MM.1S (cell line): ENCODE measurements at regions not wholly inside any gene's neighbourhood (a gene's known extent, or its start where the extent isn't known, plus 50 kb on each side); places are given as distances from the start of the nearest gene placed in this dataset.

Source experiments
- DNase-seq: peaks from one replicate; pipeline ENCODE4 v3.0.0-alpha.2; 2015
- H2AFZ ChIP-seq: fragments of 300-600 bp; sonication (generic); 2 replicates; pipeline ENCODE4 v1.6.0; 2016; ENCODE audit warnings: antibody characterized with exemption, low read length
- H3F3A ChIP-seq: fragments of 300-600 bp; sonication (generic); 2 replicates; pipeline ENCODE4 v1.6.1; 2016; ENCODE audit warnings: mild to moderate bottlenecking, antibody characterized with exemption, low read length, moderate library complexity, mixed read lengths; ENCODE audit not compliant: insufficient read depth
- H3K27ac ChIP-seq: fragments of 300-600 bp; sonication (generic); 2 replicates; pipeline ENCODE4 v1.5.1; 2016; ENCODE audit warnings: mild to moderate bottlenecking, low read length
- H3K27me3 ChIP-seq: fragments of 300-600 bp; sonication (generic); replicated peaks from 2 replicates; pipeline ENCODE4 v1.6.0; 2016; ENCODE audit warnings: low read length; ENCODE audit not compliant: insufficient read depth
- H3K36me3 ChIP-seq: fragments of 300-600 bp; sonication (generic); replicated peaks from 2 replicates; pipeline ENCODE4 v1.6.1; 2016; ENCODE audit warnings: mild to moderate bottlenecking, low read length, mixed read lengths; ENCODE audit not compliant: insufficient read depth
- H3K4me1 ChIP-seq: fragments of 300-600 bp; sonication (generic); 2 replicates; pipeline ENCODE4 v1.6.1; 2016; ENCODE audit warnings: low read length, mixed read lengths
- H3K4me2 ChIP-seq: fragments of 300-600 bp; sonication (generic); 2 replicates; pipeline ENCODE4 v1.6.0; 2016; ENCODE audit warnings: low read depth, low read length
- H3K4me3 ChIP-seq: fragments of 300-600 bp; sonication (generic); 2 replicates; pipeline ENCODE4 v1.5.1; 2016; ENCODE audit warnings: low read length, mixed read lengths
- H3K79me2 ChIP-seq: fragments of 300-600 bp; sonication (generic); 2 replicates; pipeline ENCODE4 v1.6.1; 2016; ENCODE audit warnings: mixed run types, low read length, mixed read lengths
- H3K9ac ChIP-seq: fragments of 300-600 bp; sonication (generic); 2 replicates; pipeline ENCODE4 v1.6.1; 2016; ENCODE audit warnings: low read length, mixed read lengths
- H3K9me2 ChIP-seq: fragments of 300-600 bp; sonication (generic); replicated peaks from 2 replicates; pipeline ENCODE4 v1.6.1; 2016; ENCODE audit warnings: mild to moderate bottlenecking, low read length, mixed read lengths; ENCODE audit not compliant: insufficient read depth
- H3K9me3 ChIP-seq: fragments of 300-600 bp; sonication (generic); replicated peaks from 2 replicates; pipeline ENCODE4 v1.6.1; 2016; ENCODE audit warnings: mild to moderate bottlenecking, low read length, mixed read lengths; ENCODE audit not compliant: insufficient read depth
- H4K20me1 ChIP-seq: fragments of 300-600 bp; sonication (generic); 2 replicates; pipeline ENCODE4 v1.6.1; 2016; ENCODE audit warnings: mild to moderate bottlenecking, low read length, moderate library complexity, mixed read lengths; ENCODE audit not compliant: insufficient read depth
- EZH2 ChIP-seq: fragments of 300-600 bp; sonication (generic); optimal IDR thresholded peaks from 2 replicates; pipeline ENCODE3; 2017; ENCODE audit warnings: low read depth, mild to moderate bottlenecking, antibody characterized with exemption, low read length, mixed read lengths
- EZH2phosphoT487 ChIP-seq: fragments of 300-600 bp; sonication (generic); IDR thresholded peaks from 2 replicates; pipeline ENCODE4 v1.6.1; 2018; ENCODE audit warnings: antibody characterized with exemption, low read length
- TF ChIP-seq, protein P1 (sequence below): fragments of 300-600 bp; sonication (generic); IDR thresholded peaks from 2 replicates; pipeline ENCODE4 v1.5.1; 2016; ENCODE audit warnings: antibody characterized with exemption, low read length, mixed read lengths

DNA sequence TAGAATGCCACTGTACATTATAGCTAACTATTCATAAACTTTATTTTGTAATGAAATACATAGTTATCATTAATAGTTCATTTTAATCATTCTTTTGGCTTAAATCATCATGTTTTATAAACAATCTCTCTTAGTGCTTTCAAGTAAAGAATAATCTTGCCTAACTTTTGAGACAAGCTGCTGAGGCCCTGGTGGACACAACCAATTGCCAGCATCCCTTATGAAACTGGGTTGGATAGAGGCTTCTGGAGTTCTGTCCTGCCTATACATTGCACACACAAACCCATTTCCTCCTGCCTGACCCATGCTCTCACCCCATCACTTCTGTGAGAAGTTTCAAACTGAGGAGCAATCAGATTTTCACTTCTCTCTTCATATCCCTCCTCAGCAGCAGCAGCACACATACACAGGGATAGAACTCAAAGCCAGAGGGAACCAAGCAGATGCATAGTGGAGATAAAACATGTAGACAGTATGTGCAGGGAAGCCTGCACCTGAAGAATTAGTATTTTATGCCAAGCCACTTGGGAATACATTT, 450.0 kb upstream of the SLC14A2 start:
- TF ChIP-seq EZH2 (no peak), EZH2phosphoT487 (no peak)
- TF ChIP-seq, protein P1, sequence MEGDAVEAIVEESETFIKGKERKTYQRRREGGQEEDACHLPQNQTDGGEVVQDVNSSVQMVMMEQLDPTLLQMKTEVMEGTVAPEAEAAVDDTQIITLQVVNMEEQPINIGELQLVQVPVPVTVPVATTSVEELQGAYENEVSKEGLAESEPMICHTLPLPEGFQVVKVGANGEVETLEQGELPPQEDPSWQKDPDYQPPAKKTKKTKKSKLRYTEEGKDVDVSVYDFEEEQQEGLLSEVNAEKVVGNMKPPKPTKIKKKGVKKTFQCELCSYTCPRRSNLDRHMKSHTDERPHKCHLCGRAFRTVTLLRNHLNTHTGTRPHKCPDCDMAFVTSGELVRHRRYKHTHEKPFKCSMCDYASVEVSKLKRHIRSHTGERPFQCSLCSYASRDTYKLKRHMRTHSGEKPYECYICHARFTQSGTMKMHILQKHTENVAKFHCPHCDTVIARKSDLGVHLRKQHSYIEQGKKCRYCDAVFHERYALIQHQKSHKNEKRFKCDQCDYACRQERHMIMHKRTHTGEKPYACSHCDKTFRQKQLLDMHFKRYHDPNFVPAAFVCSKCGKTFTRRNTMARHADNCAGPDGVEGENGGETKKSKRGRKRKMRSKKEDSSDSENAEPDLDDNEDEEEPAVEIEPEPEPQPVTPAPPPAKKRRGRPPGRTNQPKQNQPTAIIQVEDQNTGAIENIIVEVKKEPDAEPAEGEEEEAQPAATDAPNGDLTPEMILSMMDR = no peak
- no peaks in the 10 kb centered on the region for H4K20me1 ChIP-seq
- H3K4me1 ChIP-seq = 0 out of 2 replicates have a peak, but pooled peaks cover 3% of the 10 kb centered on the region
- no peak overlapping the region for H3K27ac ChIP-seq
- no peaks in the 10 kb centered on the region for H3K36me3 ChIP-seq
- no peak overlapping the region for H2AFZ ChIP-seq
- H3K4me3 ChIP-seq = no peak overlapping the region
- DNase-seq = no peak
- H3K27me3 ChIP-seq = no peaks in the 10 kb centered on the region
- no peak overlapping the region for H3K4me2 ChIP-seq
- no peaks in the 10 kb centered on the region for H3F3A ChIP-seq
- no peak overlapping the region for H3K9ac ChIP-seq
- H3K79me2 ChIP-seq = no peaks in the 10 kb centered on the region
- no peaks in the 10 kb centered on the region for H3K9me3 ChIP-seq
- H3K9me2 ChIP-seq = no peaks in the 10 kb centered on the region

DNA sequence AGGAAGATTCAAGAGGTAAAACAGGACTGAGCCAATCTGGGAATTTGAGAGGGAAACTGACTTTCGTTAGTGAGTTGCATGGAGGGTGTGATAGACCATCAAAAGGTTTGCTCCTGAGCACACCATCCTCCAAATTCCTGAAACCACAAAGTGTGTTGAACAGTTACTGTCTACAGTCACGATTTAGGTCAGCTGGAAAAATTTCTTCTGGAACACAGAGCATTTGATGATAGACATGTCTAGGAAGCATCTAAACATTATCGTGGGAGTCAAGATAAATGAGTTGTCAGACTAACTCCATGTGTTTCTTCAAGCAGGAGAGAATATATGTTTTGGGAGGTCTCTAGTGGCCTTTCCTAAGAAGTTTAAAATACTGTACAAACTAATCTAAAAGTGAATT, 449.4 kb upstream of the SLC14A2 start:
- H4K20me1 ChIP-seq = no peaks in the 10 kb centered on the region
- H3K79me2 ChIP-seq = no peaks in the 10 kb centered on the region
- H3K36me3 ChIP-seq = no peaks in the 10 kb centered on the region
- H3F3A ChIP-seq = no peaks in the 10 kb centered on the region
- no peak overlapping the region for H3K4me3 ChIP-seq
- no peaks in the 10 kb centered on the region for H3K9me3 ChIP-seq
- H3K27me3 ChIP-seq = no peaks in the 10 kb centered on the region
- no peak overlapping the region for H3K9ac ChIP-seq
- H3K4me1 ChIP-seq = 0 out of 2 replicates have a peak, but pooled peaks cover 3% of the 10 kb centered on the region
- H3K27ac ChIP-seq = no peak overlapping the region
- no peaks in the 10 kb centered on the region for H3K9me2 ChIP-seq
- no peak overlapping the region for H3K4me2 ChIP-seq
- TF ChIP-seq EZH2 (no peak), EZH2phosphoT487 (no peak)
- TF ChIP-seq, protein P1 = no peak
- no peak overlapping the region for H2AFZ ChIP-seq
- no peak for DNase-seq

DNA sequence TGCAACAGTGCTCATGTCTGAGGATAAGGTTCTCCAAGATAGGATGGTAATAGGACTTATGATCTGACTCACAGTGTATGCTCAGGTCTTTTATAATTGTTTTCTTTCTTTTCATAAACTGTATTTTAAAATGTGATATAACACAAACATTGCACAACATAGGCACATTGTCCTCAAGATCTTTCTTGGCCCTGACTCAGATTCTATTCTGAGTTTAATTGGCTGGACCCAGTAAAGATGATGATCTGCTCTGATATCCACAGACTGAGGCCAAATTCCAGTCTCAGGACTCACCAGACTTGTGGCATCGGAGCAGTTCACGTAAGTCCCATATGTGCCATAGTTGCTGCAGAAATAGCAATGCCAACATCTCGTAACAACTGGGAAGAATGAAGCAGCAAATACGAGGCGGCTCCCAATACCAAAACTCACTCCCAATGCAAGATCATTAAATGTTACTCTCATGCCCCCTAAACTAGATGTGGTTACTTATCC, 448.9 kb upstream of the SLC14A2 start:
- H4K20me1 ChIP-seq = no peaks in the 10 kb centered on the region
- TF ChIP-seq, protein P1 = no peak
- TF ChIP-seq EZH2phosphoT487 = no peak
- TF ChIP-seq EZH2 = no peak
- H3F3A ChIP-seq = no peaks in the 10 kb centered on the region
- no peaks in the 10 kb centered on the region for H3K79me2 ChIP-seq
- H3K9me2 ChIP-seq = no peaks in the 10 kb centered on the region
- H2AFZ ChIP-seq = no peak overlapping the region
- H3K4me3 ChIP-seq = no peak overlapping the region
- H3K27ac ChIP-seq = no peak overlapping the region
- H3K9me3 ChIP-seq = no peaks in the 10 kb centered on the region
- H3K4me2 ChIP-seq = no peak overlapping the region
- H3K9ac ChIP-seq = no peak overlapping the region
- H3K27me3 ChIP-seq = no peaks in the 10 kb centered on the region
- H3K36me3 ChIP-seq = no peaks in the 10 kb centered on the region
- DNase-seq = no peak
- 0 out of 2 replicates have a peak, but pooled peaks cover 3% of the 10 kb centered on the region for H3K4me1 ChIP-seq
